ENCODE measurements at regions not wholly inside any gene's neighbourhood (a gene's known extent, or its start where the extent isn't known, plus 50 kb on each side); places are given as distances from the start of the nearest gene placed in this dataset.
"Not testable (repeated sequence)": the region's sequence is repeated elsewhere in the genome, so short reads cannot be mapped to it uniquely, and the experiment has no call there.

DNA sequence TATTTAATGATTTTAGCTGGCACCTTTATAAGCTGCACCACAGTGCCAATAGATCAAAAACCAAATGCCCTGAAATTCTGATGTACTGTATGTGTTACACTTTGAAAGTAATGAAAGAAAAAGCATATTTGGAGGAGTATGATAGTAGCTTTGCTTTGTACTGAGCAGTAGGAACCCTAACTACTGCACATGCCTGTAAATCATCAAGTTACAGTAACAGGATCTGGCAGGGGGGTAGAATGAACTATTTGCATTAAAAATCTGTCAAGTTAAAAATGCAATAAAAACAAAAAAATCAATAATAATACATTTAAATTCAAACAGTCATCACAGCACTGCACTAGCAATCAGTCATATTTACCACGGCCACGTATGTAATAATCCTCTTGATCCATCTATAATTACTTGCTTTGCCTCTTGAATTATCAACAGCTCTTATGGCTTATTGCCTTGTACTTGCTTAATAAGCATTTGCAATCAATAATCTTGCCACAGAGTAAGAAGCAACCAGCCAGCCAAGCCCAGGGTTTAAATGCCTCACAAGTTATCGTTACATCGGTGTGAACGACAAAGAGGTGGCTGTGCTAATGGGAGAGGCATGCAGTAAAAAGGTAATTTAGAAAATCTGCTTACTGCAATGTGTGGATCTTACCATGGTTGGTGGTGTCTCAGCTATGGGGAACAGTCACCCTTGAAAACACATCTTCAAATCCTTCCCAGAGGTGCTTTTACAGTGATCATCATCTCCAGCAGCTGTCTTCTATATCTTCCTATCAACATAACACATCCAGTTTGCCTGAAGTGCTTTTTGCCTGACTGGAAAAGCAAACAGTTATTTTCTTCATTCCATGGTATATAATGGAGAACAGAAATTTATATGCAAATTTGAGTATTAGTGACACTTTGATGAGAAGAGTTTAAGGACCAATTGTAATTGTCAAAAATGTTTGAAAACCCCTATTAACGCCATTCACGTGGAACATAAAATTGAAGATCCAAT lies 1812.1 kb upstream of the ADGRL3 start:
- intact Hi-C loops (cut with DNase I) = no loop called here
- DNase-seq (no peak), ATAC-seq (ENCODE audit: poor library complexity) (no peak)

DNA sequence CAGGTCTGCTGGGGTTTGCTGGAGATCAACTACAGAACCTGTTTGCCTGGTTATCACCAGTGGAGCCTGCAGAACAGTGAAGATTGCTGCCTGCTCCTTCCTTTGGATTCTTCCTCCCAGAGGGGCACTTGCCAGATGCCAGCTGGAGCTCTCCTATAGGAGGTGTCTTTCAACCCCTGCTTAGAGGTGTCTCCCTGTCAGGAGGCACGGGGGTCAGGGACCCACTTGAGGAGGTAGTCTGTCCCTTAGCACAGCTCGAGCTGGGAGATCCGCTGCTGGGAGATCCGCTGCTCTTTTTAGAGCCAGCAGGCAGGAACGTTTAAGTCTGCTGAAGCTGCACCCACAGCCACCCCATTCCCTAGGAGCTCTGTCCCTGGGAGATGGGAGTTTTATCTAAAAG lies 1806.3 kb upstream of the ADGRL3 start:
- DNase-seq = no peak

DNA sequence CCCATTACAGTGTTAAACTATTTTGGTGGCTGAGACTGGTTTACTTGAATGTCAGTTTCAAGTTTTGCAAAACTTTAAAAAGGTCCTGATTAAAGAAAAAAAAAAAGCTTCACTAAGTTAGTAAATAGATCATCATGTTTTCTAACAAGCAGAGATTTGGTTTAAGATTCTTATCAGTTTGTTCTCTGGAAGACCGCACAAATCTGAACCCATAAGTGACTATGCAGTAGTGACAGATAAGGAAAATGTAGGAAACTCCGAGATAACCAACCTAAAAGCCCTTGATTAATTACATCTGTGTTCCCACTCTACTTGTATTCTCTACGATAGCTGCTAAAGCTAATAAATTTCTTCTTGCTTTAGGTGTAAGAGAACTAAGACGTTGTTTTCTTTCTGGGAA lies 1799.8 kb upstream of the ADGRL3 start:
- no peak for ATAC-seq (ENCODE audit: poor library complexity)
- intact Hi-C loops (cut with DNase I) = no loop called here
- no peak for DNase-seq

More for the DNA sequence above, 1806.3 kb upstream of the ADGRL3 start:
- ATAC-seq (ENCODE audit: poor library complexity) = no peak
- intact Hi-C loops (cut with DNase I) = no loop called here

DNA sequence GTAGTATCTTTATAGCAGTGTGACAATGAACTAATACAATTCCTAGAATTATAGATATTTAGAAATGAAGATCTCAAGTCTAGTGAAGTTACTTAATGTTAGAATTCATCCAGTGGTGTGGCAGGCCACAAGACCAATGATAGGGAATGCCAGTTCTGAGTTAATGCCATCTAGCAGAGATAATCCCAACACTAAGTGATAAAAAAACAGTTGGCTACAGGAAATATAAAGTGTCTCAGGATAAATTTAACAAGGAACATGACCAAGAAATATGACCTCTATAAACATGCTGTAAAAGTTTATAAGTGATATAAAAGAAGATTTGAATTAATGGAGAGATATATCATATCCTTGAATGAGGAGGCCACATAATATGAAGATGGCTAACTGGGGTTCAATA lies 1790.5 kb upstream of the ADGRL3 start:
- intact Hi-C loops (cut with DNase I) = no loop called here
- no peak for ATAC-seq (ENCODE audit: poor library complexity)
- no peak for DNase-seq

DNA sequence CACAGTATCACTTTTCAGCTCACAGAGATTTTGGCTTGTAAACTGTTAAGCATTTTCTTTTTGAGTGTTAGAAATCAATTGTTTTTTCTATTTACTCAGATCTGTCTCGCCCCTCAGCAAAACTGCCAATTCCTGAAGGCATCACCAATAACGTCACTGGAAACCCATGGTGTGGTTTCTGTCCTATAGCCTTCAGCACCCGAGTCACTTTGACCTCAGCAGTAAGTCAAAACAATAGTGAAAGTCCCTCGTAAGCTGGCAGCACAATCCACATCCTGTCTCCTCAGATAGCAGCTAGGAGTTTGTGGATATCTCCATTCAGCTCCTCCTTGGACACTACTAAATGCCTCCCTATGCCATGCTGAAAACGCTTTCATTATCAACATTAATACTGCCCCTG lies 1787.4 kb upstream of the ADGRL3 start:
- DNase-seq (no peak), ATAC-seq (ENCODE audit: poor library complexity) (no peak)
- intact Hi-C loops (cut with DNase I) = no loop called here

DNA sequence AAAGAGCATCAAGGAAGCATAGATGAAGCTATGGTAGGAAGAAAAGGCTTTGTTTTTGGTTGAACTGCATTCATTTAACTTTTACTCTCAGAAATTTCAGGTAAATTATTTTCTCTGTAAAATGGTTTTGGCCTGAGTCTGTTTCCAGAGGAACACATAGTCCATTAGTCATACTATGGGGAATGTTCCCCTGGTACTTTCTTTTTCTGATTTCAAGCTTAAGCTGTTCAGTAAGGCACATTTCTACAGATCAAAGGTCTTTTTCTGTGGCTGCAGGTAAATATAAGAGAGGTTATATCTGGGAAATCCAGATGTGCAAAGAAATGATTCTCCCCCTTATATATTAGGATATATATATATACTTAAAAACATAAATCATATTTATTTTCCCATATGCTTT lies 1744.4 kb upstream of the ADGRL3 start:
- intact Hi-C loops (cut with DNase I) = no loop called here
- ATAC-seq (ENCODE audit: poor library complexity) (no peak), DNase-seq (no peak)

DNA sequence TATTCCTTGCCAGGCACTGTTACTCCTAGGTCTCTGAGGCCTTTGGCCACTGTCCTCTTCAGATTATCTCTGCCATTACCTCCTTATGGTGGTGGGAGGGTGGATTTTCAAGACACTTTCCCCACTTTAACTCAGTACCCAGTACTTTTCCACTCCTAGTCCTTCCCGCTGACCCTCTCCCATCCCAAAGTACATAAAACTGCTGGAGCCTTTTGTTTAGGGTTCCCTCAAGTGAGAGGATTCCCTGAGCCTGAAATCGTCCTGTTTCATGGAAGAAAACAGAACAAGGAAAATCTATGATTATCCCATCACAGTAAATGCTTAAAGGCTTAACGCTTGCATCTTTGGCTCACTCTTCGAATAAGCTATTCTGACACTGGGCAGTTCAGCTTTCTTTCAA lies 1742.5 kb upstream of the ADGRL3 start:
- ATAC-seq (ENCODE audit: poor library complexity) = no peak
- intact Hi-C loops (cut with DNase I) = no loop called here
- DNase-seq = no peak

DNA sequence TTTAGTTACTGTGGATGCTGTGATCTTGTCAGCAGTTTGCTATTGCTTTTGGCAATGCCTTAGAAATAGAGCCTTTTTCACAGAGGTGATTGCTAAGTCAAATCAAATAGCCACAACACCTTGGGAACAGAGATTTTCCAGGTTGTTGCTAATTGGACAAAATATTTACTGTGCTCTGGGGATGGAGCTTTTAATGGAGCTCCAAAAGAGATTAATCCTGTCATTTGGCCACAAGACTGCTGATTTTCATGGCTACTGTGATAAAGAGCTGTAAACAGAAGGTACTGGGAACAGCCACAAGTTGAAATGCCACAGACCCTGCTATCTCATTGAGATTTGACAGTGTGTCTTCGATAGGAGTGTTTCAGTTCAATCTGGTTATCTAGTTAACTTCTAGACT lies 1715.2 kb upstream of the ADGRL3 start:
- intact Hi-C loops (cut with DNase I) = no loop called here
- ATAC-seq (ENCODE audit: poor library complexity) = no peak
- no peak for DNase-seq

DNA sequence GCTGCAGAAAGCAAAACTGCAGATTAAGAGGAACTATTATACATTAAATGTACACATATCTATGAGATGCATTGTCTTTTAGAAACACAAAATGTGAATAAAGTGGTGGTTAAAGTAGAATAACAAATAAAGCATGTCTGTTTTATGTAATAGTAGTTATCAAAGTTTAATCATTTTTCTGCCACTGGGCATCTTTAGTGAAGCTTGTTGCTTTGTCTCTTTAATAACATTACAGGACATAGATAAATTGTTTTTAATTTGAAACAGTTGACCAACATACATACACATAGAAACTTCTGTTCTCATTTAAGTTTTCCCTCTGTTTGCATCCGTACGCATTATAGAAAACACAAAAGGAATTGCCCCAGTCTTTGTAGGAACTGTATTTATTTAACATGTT lies 1700.0 kb upstream of the ADGRL3 start:
- ATAC-seq (ENCODE audit: poor library complexity) (no peak), DNase-seq (no peak)
- intact Hi-C loops (cut with DNase I) = no loop called here

DNA sequence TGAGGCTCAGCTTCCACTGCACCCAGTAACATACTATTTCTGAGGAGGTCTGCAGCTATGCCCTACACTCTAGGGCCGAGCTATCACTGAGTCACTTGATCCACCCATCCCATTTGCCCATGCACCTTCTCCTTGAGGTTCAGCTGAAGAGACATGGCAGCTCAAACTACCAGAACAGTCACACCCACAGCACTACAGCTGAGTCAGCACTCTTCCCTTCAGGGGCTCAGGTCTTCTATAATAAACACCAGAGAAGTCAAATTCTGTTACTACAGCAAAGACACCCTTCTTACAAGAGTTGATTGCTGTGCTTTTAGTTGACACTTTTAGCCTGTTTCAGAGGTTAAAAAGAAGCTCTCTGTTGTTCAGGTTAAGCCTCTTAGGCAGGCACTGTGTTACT lies 1696.4 kb upstream of the ADGRL3 start:
- intact Hi-C loops (cut with DNase I) = no loop called here
- no peak for DNase-seq
- no peak for ATAC-seq (ENCODE audit: poor library complexity)

DNA sequence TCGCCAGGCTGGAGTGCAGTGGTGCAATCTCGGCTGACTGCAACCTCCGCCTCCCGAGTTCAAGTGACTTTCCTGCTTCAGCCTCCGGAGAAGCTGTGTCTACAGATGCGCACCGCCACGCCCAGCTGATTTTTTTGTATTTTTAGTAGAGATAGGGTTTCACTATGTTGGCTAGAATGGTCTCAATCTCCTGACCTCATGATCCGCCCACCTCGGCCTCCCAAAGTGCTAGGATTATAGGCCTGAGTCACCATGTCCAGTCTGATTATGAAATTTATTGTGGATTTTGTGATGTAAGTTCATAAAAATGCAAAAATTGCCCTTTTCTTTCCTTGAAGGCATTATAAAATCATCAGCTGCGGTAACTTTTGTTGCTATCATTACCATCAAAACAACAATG lies 1688.3 kb upstream of the ADGRL3 start:
- DNase-seq; intact Hi-C loops (cut with DNase I); ATAC-seq (ENCODE audit: poor library complexity): not testable (repeated sequence)

DNA sequence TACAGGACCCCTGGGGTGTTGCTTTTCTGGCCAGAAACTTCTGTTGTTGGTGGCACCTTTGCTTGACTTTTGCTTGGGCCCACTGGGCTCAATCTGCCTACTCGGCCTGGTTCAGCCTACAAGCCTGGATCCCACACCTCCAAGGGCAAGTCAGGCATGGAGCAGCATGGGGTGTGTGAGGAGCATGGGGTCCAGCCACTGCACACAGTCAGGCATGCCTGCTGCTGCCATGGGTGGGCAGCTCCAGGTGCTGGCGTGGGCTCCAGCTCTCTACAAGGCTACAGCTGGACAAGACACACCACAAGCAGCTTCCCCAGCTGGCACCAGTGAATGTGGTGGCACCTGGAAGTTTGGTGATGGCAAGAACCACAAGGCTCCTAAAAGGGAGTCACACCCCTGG lies 1683.1 kb upstream of the ADGRL3 start:
- DNase-seq = no peak
- intact Hi-C loops (cut with DNase I) = no loop called here
- ATAC-seq (ENCODE audit: poor library complexity) = no peak

DNA sequence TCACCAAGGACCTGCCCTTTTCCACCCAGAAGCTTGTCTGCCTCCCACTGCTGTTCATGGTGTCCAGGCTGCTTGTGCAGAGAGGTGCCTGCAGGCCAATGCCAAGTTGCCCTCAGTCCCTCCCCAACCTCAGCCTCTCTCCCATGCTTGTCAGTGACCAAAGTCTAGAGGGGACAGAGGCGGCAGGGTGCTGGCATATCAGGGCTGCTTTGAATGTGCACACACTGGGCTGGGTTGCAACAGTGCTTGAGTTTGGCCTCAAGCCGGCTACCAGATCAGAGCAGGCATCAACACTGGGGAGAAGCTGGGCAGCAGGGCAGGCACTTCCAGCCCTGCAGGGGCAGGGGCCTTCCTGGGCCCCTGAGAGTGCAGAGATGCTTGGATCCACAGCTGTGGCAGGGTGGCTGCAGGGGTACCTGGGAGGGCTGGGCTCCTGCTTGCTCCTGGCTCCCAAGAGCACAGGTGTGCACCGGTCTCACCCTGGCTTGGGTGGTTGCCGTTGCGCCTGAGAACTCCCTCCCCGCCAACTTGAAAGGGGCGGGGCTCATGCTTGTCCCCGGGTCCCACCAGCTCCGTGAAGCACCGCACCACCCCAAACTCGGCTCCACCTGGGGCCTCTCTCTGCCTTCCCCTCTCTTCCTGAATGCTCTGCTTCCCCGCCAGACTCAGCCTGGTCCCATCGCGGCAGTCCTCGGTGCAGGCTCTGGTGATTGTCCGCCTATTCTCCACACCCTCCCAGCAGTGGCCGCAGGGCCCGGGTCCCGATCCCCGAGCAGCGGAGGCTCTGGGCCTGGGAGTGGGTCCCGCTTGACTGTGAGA lies 1681.9 kb upstream of the ADGRL3 start:
- intact Hi-C loops (cut with DNase I) = no loop called here
- DNase-seq = no peak
- ATAC-seq (ENCODE audit: poor library complexity) = no peak

DNA sequence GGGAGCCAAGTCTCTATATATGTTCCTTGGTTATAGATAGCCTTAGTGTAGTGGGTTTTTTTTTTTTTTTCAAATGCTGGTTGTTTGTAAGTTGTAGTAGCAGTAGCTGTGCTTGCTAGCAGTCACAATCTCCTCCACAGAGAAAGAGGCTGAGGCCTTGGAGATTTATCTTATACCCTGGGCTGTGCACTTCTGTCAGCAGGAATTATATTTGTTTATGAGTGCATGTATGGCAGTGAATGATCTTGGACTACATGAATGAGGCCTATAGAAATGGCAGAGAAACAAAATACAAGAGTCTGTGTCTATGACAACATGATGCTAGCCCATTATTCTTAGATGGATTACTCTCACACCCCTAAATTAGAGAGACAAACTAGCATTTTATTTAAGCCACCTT lies 1674.2 kb upstream of the ADGRL3 start:
- DNase-seq = no peak
- no peak for ATAC-seq (ENCODE audit: poor library complexity)
- intact Hi-C loops (cut with DNase I) = no loop called here

DNA sequence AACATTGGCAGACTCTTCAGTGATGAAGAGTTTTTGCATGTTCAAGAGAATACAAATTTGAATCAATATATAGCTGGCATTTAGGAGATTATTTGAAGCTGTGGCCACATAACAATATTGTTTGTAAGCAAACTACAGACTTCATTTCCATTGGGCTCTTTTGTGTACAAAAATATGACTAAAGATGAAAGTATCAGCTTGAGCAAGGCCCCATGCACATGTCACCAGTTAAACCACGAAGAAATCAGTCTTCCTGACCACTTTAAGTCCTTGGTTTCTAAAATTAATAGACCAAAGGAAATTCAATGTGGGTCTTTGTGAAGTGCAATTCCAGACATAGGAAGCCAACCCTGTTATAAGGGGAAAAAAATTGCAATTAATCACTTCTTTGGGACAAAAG lies 1664.6 kb upstream of the ADGRL3 start:
- DNase-seq (no peak), ATAC-seq (ENCODE audit: poor library complexity) (no peak)
- intact Hi-C loops (cut with DNase I) = no loop called here

DNA sequence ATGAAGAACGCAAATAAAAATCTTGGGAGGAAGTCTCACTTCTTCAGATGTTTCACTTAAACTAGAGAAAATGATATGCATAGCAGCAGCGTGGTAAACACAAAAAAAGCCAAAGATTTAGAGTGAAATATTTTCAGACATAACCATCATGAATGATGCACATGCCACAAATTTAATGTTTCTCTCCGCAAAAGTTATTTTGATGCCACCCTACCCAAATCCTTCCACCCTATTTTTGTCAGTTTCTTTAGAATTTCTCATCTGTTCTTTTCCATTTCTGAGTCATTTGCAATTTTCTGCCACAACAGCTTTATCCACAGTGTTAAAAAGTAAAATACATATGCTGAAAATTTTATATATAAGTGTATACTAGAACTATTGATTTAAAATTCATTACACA lies 1663.7 kb upstream of the ADGRL3 start:
- no peak for ATAC-seq (ENCODE audit: poor library complexity)
- intact Hi-C loops (cut with DNase I) = no loop called here
- DNase-seq = no peak

DNA sequence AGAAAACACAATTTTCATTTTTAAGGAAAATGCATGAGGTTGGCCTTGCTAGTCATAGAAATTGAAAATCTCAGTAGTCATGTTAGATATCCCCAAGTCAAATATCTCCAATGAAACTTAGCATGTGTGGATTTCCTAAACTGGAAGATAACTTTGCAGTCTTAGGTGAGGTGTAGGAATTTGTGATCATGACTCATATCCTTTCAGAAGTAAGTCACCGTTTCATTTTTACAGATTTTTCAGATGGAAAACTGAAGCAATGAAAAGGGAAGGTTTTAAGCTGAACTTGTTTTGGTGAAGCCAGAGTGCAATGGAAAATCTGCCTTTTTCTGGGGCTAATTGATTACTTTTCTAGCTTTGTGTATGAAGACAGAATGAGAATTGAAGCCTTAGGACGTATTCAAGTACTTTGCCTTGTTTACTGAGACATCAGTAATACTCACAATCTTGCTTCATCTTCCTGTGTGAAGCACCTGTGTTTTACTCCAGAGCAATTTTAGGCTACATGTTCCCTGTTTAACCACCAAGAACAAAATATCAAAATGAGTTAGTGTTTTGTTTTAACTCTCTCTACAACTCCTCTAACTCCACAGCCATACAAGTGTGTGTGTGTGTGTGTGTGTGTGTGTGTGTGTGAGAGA lies 1662.8 kb upstream of the ADGRL3 start:
- intact Hi-C loops (cut with DNase I) = no loop called here
- no peak for DNase-seq
- no peak for ATAC-seq (ENCODE audit: poor library complexity)

DNA sequence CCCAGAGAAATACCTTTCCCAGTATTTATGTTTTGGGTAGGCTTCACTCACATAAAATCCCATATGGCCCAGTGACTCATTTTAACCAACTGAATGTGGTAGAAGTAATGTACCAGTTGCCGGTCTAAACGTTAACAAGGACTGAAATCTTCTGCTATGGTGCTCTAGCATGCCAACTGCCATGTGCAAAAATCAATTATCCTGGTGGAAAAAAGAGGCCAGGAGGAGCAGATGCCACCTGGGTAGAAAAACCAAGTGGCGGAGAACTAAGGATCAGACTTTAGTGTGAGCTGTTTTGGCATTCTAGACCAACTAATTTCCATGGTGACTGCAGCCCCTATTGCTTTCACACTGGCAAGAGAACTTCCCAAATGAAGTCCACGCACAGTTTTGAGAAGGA lies 1660.7 kb upstream of the ADGRL3 start:
- DNase-seq = no peak
- no peak for ATAC-seq (ENCODE audit: poor library complexity)
- intact Hi-C loops (cut with DNase I) = no loop called here

DNA sequence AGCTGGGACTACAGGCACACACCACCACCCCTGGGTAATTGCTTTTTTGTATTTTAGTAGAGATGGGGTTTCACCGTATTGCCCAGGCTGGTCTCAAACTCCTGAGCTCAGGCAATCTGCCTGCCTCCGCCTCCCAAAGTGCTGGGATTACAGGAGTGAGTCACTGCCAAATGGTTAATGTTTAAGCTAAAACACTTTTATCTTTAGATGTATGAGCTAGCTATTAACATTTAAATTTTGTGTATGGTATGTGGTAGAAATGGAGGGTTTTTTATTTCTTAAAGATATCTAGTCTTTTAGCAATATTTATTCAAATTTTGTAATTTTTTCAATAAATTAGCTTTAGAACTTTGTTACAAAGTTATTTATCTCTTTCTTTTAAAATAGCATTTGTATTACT lies 1659.8 kb upstream of the ADGRL3 start:
- intact Hi-C loops (cut with DNase I) = no loop called here
- DNase-seq (no peak), ATAC-seq (ENCODE audit: poor library complexity) (no peak)

Measured in Right ventricle myocardium superior (tissue), 1 donor.